Lower leg skin (tissue), 3 donors: ENCODE measurements at regions not wholly inside any gene's neighbourhood (a gene's known extent, or its start where the extent isn't known, plus 50 kb on each side); places are given as distances from the start of the nearest gene placed in this dataset.

Experiments used
- CTCF ChIP-seq, 3 donors: fragments of 450-650 bp; IDR thresholded peaks; one replicate each; pipeline ENCODE4 v1.5.1; 2016; ENCODE audit warnings: antibody characterized with exemption in 3 of 3, mild to moderate bottlenecking in 3 of 3, moderate library complexity in 2 of 3
- POLR2A ChIP-seq, 2 donors: fragments of 450-650 bp; IDR thresholded peaks; one replicate each; pipeline ENCODE4 v1.6.1; 2016 to 2017; ENCODE audit warnings: antibody characterized with exemption in 2 of 2, mild to moderate bottlenecking in 1 of 2, moderate library complexity in 1 of 2

GRCh38 chr19:31125071-31125470 lies 224.2 kb downstream of the TSHZ3 start:
- TF ChIP-seq CTCF (IDR thresholded peaks at IDR 0.05) (no peak), POLR2A (IDR thresholded peaks at IDR 0.05) (no peak)
